DND-41 (cell line): ENCODE measurements at regions not wholly inside any gene's neighbourhood (a gene's known extent, or its start where the extent isn't known, plus 50 kb on each side); places are given as distances from the start of the nearest gene placed in this dataset.

Experiments used
- ATAC-seq: fragments of 200-7000 bp; cut with Tn5 transposase; 3 replicates; pipeline ENCODE4 v1.9.1; 2021; ENCODE audit warnings: low read depth; ENCODE audit not compliant: insufficient read depth
- DNase-seq: peaks from one replicate; pipeline ENCODE4 v3.0.0-alpha.2; 2020
- H2AFZ ChIP-seq: 2 replicates; pipeline ENCODE4 v1.6.0; 2012; ENCODE audit warnings: low read depth, low read length
- H3K27ac ChIP-seq: 2 replicates; pipeline ENCODE4 v1.5.1; 2012; ENCODE audit warnings: low read length, inconsistent platforms
- H3K27me3 ChIP-seq: fragments of 200-600 bp; sonication (generic); 2 replicates; pipeline ENCODE4 v1.6.0; 2012; ENCODE audit warnings: low read length, mild to moderate bottlenecking, inconsistent platforms; ENCODE audit not compliant: insufficient read depth, poor library complexity
- H3K36me3 ChIP-seq: 2 replicates; pipeline ENCODE4 v1.5.1; 2012; ENCODE audit warnings: low read length, inconsistent platforms; ENCODE audit not compliant: insufficient read depth
- H3K4me1 ChIP-seq: 2 replicates; pipeline ENCODE4 v1.5.1; 2012; ENCODE audit warnings: mild to moderate bottlenecking, low read length; ENCODE audit not compliant: insufficient read depth
- H3K4me2 ChIP-seq: 2 replicates; pipeline ENCODE4 v1.6.0; 2012; ENCODE audit warnings: mild to moderate bottlenecking, moderate library complexity, low read length, inconsistent platforms; ENCODE audit not compliant: insufficient read depth
- H3K4me3 ChIP-seq, 2 experiments: fragments of 200-600 bp in 1 of 2; shearing (Covaris generic) in 1 of 2; 2 replicates each; pipeline ENCODE4 v1.5.1; 2012 to 2016; ENCODE audit warnings: inconsistent platforms in 2 of 2, low read length in 2 of 2, mild to moderate bottlenecking in 2 of 2, low read depth in 1 of 2, moderate library complexity in 1 of 2
- H3K79me2 ChIP-seq: 2 replicates; pipeline ENCODE4 v1.6.0; 2012; ENCODE audit warnings: low read length, inconsistent platforms; ENCODE audit not compliant: insufficient read depth
- H3K9ac ChIP-seq: 2 replicates; pipeline ENCODE4 v1.6.0; 2012; ENCODE audit warnings: low read depth, mild to moderate bottlenecking, inconsistent platforms, low read length, moderate library complexity
- H3K9me3 ChIP-seq: 2 replicates; pipeline ENCODE4 v1.5.1; 2012; ENCODE audit warnings: low read length, moderate library complexity, mild to moderate bottlenecking, inconsistent platforms; ENCODE audit not compliant: insufficient read depth, severe bottlenecking
- H4K20me1 ChIP-seq: 2 replicates; pipeline ENCODE4 v1.6.0; 2012; ENCODE audit warnings: low read length; ENCODE audit not compliant: insufficient read depth
- EZH2 ChIP-seq: IDR thresholded peaks from 3 replicates; pipeline ENCODE4 v1.6.1; 2012; ENCODE audit warnings: borderline replicate concordance, low read depth, mild to moderate bottlenecking, moderate library complexity, low read length, inconsistent platforms; ENCODE audit not compliant: severe bottlenecking
- TF ChIP-seq, protein P1 (sequence below): IDR thresholded peaks from 2 replicates; pipeline ENCODE4 v1.5.1; 2012; ENCODE audit warnings: borderline replicate concordance, low read length, moderate library complexity, mild to moderate bottlenecking; ENCODE audit not compliant: poor library complexity, severe bottlenecking; ENCODE audit errors: extremely low read depth

- no peaks in the 10 kb centered on the region for H3K79me2 ChIP-seq
- H3K36me3 ChIP-seq, result no peaks in the 10 kb centered on the region
- H3K27me3 ChIP-seq, result no peaks in the 10 kb centered on the region
- no peaks in the 10 kb centered on the region for H3K4me1 ChIP-seq
- no peak overlapping the region for H3K9ac ChIP-seq
- DNase-seq (no peak), ATAC-seq (no peak)
- no peak overlapping the region for H3K4me3 ChIP-seq
- H2AFZ ChIP-seq, result no peak overlapping the region
- no peaks in the 10 kb centered on the region for H3K9me3 ChIP-seq
- H3K4me2 ChIP-seq, result no peak overlapping the region
- no peak for TF ChIP-seq EZH2
- TF ChIP-seq, protein P1, sequence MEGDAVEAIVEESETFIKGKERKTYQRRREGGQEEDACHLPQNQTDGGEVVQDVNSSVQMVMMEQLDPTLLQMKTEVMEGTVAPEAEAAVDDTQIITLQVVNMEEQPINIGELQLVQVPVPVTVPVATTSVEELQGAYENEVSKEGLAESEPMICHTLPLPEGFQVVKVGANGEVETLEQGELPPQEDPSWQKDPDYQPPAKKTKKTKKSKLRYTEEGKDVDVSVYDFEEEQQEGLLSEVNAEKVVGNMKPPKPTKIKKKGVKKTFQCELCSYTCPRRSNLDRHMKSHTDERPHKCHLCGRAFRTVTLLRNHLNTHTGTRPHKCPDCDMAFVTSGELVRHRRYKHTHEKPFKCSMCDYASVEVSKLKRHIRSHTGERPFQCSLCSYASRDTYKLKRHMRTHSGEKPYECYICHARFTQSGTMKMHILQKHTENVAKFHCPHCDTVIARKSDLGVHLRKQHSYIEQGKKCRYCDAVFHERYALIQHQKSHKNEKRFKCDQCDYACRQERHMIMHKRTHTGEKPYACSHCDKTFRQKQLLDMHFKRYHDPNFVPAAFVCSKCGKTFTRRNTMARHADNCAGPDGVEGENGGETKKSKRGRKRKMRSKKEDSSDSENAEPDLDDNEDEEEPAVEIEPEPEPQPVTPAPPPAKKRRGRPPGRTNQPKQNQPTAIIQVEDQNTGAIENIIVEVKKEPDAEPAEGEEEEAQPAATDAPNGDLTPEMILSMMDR, result no peak
- H3K27ac ChIP-seq, result no peak overlapping the region
- H4K20me1 ChIP-seq, result no peaks in the 10 kb centered on the region
Measured at GRCh38 chr14:34235643-34236300, 226.3 kb downstream of the SPTSSA start.

DNA sequence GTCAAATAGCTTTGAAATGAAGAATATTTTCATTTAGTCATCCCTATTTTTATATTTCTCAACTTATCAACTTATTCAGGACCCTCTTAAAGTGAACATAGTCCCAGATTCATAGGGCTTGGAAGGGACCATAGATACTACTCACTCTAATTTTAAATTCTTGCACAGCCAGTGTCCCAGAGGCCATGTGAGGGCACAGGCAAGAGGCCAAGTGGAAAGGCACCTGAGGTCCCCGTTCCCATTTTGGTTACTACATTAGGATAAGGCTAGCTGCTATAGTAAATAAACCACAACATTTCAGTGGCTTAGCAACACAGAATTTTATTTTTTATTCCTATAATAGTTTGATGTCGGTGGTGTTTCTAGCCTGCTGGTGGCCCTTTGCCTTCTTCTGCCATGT, 227.8 kb downstream of the SPTSSA start:
- Histone ChIP-seq H2AFZ (no peak overlapping the region), H3K79me2 (no peaks in the 10 kb centered on the region), H3K4me1 (no peaks in the 10 kb centered on the region), H4K20me1 (no peaks in the 10 kb centered on the region), H3K27me3 (no peaks in the 10 kb centered on the region), H3K9ac (no peak overlapping the region), H3K4me3 (no peak overlapping the region), H3K27ac (no peak overlapping the region), H3K9me3 (no peaks in the 10 kb centered on the region), H3K4me2 (no peak overlapping the region), H3K36me3 (no peaks in the 10 kb centered on the region)
- TF ChIP-seq EZH2, result no peak
- TF ChIP-seq, protein P1, result no peak
- no peak for DNase-seq
- ATAC-seq, result no peak

DNA sequence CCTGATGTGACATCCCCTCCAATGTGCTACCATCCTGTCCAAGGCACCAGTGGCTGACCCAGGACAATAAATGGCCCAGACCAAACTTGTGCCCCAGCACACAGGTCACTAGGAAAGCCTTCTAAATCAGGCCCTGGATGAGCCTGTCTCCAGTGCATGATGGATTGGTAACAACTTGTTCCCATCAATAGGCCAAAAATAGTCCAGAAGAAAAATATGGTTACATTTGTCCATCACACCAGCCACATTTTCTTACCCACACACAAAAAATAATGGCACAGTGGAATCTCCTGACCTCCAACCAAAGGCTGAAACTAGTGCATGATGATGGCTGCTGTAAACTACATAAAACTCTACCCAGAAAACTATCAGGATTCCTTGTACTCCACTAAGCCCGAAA, 228.4 kb downstream of the SPTSSA start:
- Histone ChIP-seq H3K4me2 (no peak overlapping the region), H3K4me1 (no peaks in the 10 kb centered on the region), H3K79me2 (no peaks in the 10 kb centered on the region), H4K20me1 (no peaks in the 10 kb centered on the region), H3K9ac (no peak overlapping the region), H3K4me3 (no peak overlapping the region), H3K36me3 (no peaks in the 10 kb centered on the region), H2AFZ (no peak overlapping the region), H3K9me3 (no peaks in the 10 kb centered on the region), H3K27me3 (no peaks in the 10 kb centered on the region), H3K27ac (no peak overlapping the region)
- no peak for TF ChIP-seq EZH2
- TF ChIP-seq, protein P1, result no peak
- DNase-seq (no peak), ATAC-seq (no peak)

- Histone ChIP-seq H3K27me3 (no peaks in the 10 kb centered on the region), H3K36me3 (no peaks in the 10 kb centered on the region), H2AFZ (no peak overlapping the region), H3K27ac (no peak overlapping the region), H3K9me3 (no peaks in the 10 kb centered on the region), H3K4me2 (no peak overlapping the region), H3K79me2 (no peaks in the 10 kb centered on the region), H3K4me1 (0 out of 2 replicates have a peak, but pooled peaks cover 2% of the 10 kb centered on the region), H3K9ac (no peak overlapping the region), H3K4me3 (no peak overlapping the region), H4K20me1 (no peaks in the 10 kb centered on the region)
- no peak for TF ChIP-seq EZH2
- TF ChIP-seq, protein P1, result no peak
- no peak for ATAC-seq
- DNase-seq, result no peak
Measured at GRCh38 chr14:34232790-34233189, 229.2 kb downstream of the SPTSSA start.
